GM23338 (cell line): ENCODE measurements at regions not wholly inside any gene's neighbourhood (a gene's known extent, or its start where the extent isn't known, plus 50 kb on each side); places are given as distances from the start of the nearest gene placed in this dataset.

ENCODE experiments used
- ATAC-seq: fragments of 200-7000 bp; cut with Tn5 transposase; 3 replicates; pipeline ENCODE4 v1.9.1; 2020
- DNase-seq: peaks from one replicate; pipeline ENCODE4 v3.0.0-alpha.2; 2015; ENCODE audit warnings: low spot score
- H2AFZ ChIP-seq: fragments of 200-600 bp; sonication (generic); 2 replicates; pipeline ENCODE4 v1.8.0; 2016; ENCODE audit warnings: antibody characterized with exemption, mild to moderate bottlenecking, moderate library complexity
- H3F3A ChIP-seq: fragments of 200-600 bp; sonication (generic); replicated peaks from 2 replicates; pipeline ENCODE4 v1.8.0; 2017; ENCODE audit warnings: antibody characterized with exemption, mixed run types, low read depth
- H3K27ac ChIP-seq: fragments of 200-600 bp; sonication (generic); 2 replicates; pipeline ENCODE4 v1.6.1; 2016; ENCODE audit warnings: low read depth
- H3K27me3 ChIP-seq: fragments of 200-600 bp; sonication (generic); 2 replicates; pipeline ENCODE4 v1.8.0; 2016; ENCODE audit warnings: mild to moderate bottlenecking, mixed run types, moderate library complexity; ENCODE audit not compliant: insufficient read depth
- H3K36me3 ChIP-seq: fragments of 200-600 bp; sonication (generic); 2 replicates; pipeline ENCODE4 v1.8.0; 2016; ENCODE audit warnings: mild to moderate bottlenecking; ENCODE audit not compliant: insufficient read depth
- H3K4me1 ChIP-seq: fragments of 200-600 bp; sonication (generic); 2 replicates; pipeline ENCODE4 v1.8.0; 2016; ENCODE audit warnings: mild to moderate bottlenecking, moderate library complexity; ENCODE audit not compliant: insufficient read depth
- H3K4me2 ChIP-seq: fragments of 200-600 bp; sonication (generic); 2 replicates; pipeline ENCODE4 v1.7.1; 2017; ENCODE audit warnings: mixed run types
- H3K4me3 ChIP-seq: fragments of 200-600 bp; sonication (generic); 2 replicates; pipeline ENCODE4 v1.6.1; 2016; ENCODE audit warnings: mixed run types
- H3K79me2 ChIP-seq: fragments of 200-600 bp; sonication (generic); replicated peaks from 2 replicates; pipeline ENCODE4 v1.8.0; 2017; ENCODE audit warnings: mild to moderate bottlenecking; ENCODE audit not compliant: insufficient read depth
- H3K9me2 ChIP-seq: fragments of 200-600 bp; sonication (generic); 2 replicates; pipeline ENCODE4 v1.8.0; 2017; ENCODE audit not compliant: insufficient read depth
- H4K20me1 ChIP-seq: fragments of 200-600 bp; sonication (generic); replicated peaks from 2 replicates; pipeline ENCODE4 v1.8.0; 2017; ENCODE audit warnings: mild to moderate bottlenecking; ENCODE audit not compliant: insufficient read depth
- H3K27ac Mint-ChIP-seq: 2 replicates; pipeline ENCODE4 v1.8.0; 2020; ENCODE audit warnings: inconsistent platforms, mild to moderate bottlenecking, moderate library complexity, mixed read lengths
- H3K27me3 Mint-ChIP-seq: 3 replicates; pipeline ENCODE4 v1.8.0; 2022; ENCODE audit warnings: low read depth, mild to moderate bottlenecking, moderate library complexity, mixed read lengths, inconsistent platforms; ENCODE audit not compliant: insufficient read depth, poor library complexity
- H3K36me3 Mint-ChIP-seq: 3 replicates; pipeline ENCODE4 v1.8.0; 2021; ENCODE audit warnings: low read depth, mild to moderate bottlenecking, inconsistent platforms, moderate library complexity, mixed read lengths
- H3K4me1 Mint-ChIP-seq: 3 replicates; pipeline ENCODE4 v1.8.0; 2020; ENCODE audit warnings: mild to moderate bottlenecking, inconsistent platforms, mixed read lengths
- H3K4me3 Mint-ChIP-seq: 3 replicates; pipeline ENCODE4 v1.8.0; 2021; ENCODE audit warnings: moderate library complexity, mild to moderate bottlenecking, inconsistent platforms, mixed read lengths
- H3K9me3 Mint-ChIP-seq: 3 replicates; pipeline ENCODE4 v1.8.0; 2020; ENCODE audit warnings: moderate library complexity, mild to moderate bottlenecking, inconsistent platforms, mixed read lengths
- CREB1 ChIP-seq: fragments of 250-450 bp; sonication (Bioruptor Pico); IDR thresholded peaks from 2 replicates; pipeline ENCODE4 v1.5.0; 2020; ENCODE audit warnings: low read depth, mild to moderate bottlenecking, moderate library complexity
- NANOG ChIP-seq: IDR thresholded peaks from 2 replicates; pipeline ENCODE4 v1.6.1; 2016; ENCODE audit warnings: antibody characterized with exemption, borderline replicate concordance
- POLR2AphosphoS5 ChIP-seq: IDR thresholded peaks from 2 replicates; pipeline ENCODE4 v1.6.1; 2016; ENCODE audit warnings: antibody characterized with exemption, low read depth
- STAT1 ChIP-seq: IDR thresholded peaks from one replicate; pipeline ENCODE4 v1.6.1; 2016; ENCODE audit warnings: antibody characterized with exemption; ENCODE audit not compliant: unreplicated experiment
- ZNF114 ChIP-seq: fragments of 250-450 bp; sonication (Bioruptor Pico); IDR thresholded peaks from 2 replicates; pipeline ENCODE4 v1.5.0; 2020; ENCODE audit warnings: mild to moderate bottlenecking, moderate library complexity
- ZNF331 ChIP-seq: fragments of 250-450 bp; sonication (Bioruptor Pico); IDR thresholded peaks from 2 replicates; pipeline ENCODE4 v1.5.0; 2020; ENCODE audit warnings: low read depth, mild to moderate bottlenecking, moderate library complexity
- TF ChIP-seq, protein P1 (sequence below), 2 experiments: fragments of 200-600 bp in 1 of 2; sonication (generic) in 1 of 2; conservative IDR thresholded peaks; 2 replicates each; pipeline versions ENCODE4 v1.5.1 to v1.6.1; 2016 to 2017; ENCODE audit warnings: antibody characterized with exemption in 2 of 2, low read depth in 2 of 2, mild to moderate bottlenecking in 2 of 2, moderate library complexity in 1 of 2
- TF ChIP-seq, protein P2 (sequence below): IDR thresholded peaks from 2 replicates; pipeline ENCODE4 v1.6.1; 2016; ENCODE audit warnings: antibody characterized with exemption

DNA sequence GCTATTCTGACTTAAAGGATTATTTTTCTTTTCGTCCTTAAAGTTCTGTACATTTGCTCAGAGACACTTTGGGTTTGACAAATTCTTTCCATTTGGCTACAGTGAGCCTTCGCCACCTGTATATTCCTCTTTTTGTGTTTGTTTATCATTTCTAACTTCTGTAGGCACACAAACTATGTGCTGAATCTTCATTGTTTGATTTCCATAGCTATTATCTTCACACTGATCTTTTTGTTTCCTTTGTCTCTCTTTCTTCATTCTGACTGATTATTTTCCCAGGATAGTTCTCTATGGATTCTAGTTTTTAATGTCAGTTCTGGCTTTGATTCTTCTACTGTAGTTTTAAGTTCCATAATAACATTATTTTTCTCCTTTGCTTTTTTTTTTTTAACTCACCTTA is 350.2 kb downstream of the ZNF521 start (continued):
- TF ChIP-seq, protein P1, sequence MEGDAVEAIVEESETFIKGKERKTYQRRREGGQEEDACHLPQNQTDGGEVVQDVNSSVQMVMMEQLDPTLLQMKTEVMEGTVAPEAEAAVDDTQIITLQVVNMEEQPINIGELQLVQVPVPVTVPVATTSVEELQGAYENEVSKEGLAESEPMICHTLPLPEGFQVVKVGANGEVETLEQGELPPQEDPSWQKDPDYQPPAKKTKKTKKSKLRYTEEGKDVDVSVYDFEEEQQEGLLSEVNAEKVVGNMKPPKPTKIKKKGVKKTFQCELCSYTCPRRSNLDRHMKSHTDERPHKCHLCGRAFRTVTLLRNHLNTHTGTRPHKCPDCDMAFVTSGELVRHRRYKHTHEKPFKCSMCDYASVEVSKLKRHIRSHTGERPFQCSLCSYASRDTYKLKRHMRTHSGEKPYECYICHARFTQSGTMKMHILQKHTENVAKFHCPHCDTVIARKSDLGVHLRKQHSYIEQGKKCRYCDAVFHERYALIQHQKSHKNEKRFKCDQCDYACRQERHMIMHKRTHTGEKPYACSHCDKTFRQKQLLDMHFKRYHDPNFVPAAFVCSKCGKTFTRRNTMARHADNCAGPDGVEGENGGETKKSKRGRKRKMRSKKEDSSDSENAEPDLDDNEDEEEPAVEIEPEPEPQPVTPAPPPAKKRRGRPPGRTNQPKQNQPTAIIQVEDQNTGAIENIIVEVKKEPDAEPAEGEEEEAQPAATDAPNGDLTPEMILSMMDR (conservative IDR thresholded peaks at IDR 0.05; ENCODE audit: low read depth in 2 of 2), result no peak
- TF ChIP-seq, protein P2, sequence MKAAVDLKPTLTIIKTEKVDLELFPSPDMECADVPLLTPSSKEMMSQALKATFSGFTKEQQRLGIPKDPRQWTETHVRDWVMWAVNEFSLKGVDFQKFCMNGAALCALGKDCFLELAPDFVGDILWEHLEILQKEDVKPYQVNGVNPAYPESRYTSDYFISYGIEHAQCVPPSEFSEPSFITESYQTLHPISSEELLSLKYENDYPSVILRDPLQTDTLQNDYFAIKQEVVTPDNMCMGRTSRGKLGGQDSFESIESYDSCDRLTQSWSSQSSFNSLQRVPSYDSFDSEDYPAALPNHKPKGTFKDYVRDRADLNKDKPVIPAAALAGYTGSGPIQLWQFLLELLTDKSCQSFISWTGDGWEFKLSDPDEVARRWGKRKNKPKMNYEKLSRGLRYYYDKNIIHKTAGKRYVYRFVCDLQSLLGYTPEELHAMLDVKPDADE, result no peak
- no peak for TF ChIP-seq ZNF331

DNA sequence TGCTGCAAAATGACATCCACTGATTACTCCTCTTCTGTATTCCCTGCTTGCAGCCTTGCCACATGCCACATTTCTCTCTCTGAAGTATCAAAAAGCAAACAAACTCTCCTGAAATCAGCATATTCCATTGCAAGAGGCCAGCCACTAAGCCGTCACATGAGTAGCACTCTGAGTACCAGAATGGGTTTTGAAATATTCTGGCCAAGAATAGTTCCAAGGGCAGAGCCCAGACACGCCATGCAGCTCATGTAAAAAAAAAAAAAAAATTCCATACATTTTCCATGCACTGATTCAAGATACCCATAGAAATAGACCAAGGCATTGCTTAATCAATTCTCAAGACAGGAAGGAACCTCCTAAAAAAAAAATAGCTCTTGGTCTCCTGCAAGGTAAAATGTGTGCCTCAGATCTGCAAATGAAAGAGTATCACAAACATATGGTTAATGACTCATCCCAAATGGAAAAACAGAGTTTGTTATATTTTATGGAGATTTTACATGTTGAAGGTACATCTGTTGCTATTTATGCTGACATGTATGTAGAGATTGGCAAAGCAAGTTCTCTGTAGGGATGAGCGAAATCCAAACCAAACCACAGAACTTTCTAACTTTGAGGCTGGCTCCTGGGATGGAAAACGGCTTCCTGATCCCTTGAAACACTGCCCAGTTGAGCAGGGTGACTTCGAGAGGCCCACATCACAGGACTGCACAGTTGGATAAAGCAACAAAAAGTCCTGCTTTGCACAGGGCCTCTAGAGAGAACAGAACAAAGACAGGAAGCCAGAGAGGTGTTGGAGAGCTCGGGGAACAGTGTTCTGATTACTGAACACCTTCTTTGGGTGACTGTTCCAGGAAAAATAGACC is 346.2 kb downstream of the ZNF521 start:
- Mint-ChIP-seq H3K4me3 (no peak overlapping the region), H3K36me3 (no peaks in the 10 kb centered on the region; the same call in 2 of the 3 replicates), H3K9me3 (peaks cover 15% of the 10 kb centered on the region), H3K27ac (no peak overlapping the region), H3K4me1 (peaks cover 6% of the 10 kb centered on the region), H3K27me3 (no peaks in the 10 kb centered on the region)
- no peak overlapping the region for H3K4me2 ChIP-seq
- ATAC-seq (no peak), DNase-seq (no peak)
- peaks cover 10% of the 10 kb centered on the region; the same call in 1 of the 2 replicates for H3K9me2 ChIP-seq
- H3K79me2 ChIP-seq, result no peaks in the 10 kb centered on the region
- no peaks in the 10 kb centered on the region for H3K4me1 ChIP-seq
- no peaks in the 10 kb centered on the region for H4K20me1 ChIP-seq
- H3K27ac ChIP-seq, result no peak overlapping the region
- no peak overlapping the region for H3K4me3 ChIP-seq
- peak overlapping the region; percentile 32; the same call in 1 of the 2 replicates for H2AFZ ChIP-seq
- H3K27me3 ChIP-seq, result no peaks in the 10 kb centered on the region
- TF ChIP-seq STAT1 (no peak), CREB1 (CRISPR knock-in tag) (no peak), POLR2AphosphoS5 (no peak), ZNF114 (no peak), NANOG (no peak)
- TF ChIP-seq, protein P1 (conservative IDR thresholded peaks at IDR 0.05; ENCODE audit: low read depth in 2 of 2), result no peak
- TF ChIP-seq, protein P2, result no peak
- H3K36me3 ChIP-seq, result no peaks in the 10 kb centered on the region
- no peaks in the 10 kb centered on the region for H3F3A ChIP-seq
